K562 (cell line): ENCODE measurements at regions not wholly inside any gene's neighbourhood (a gene's known extent, or its start where the extent isn't known, plus 50 kb on each side); places are given as distances from the start of the nearest gene placed in this dataset.

Experiments
- ATAC-seq: fragments of 200-7000 bp; cut with Tn5 transposase; 3 replicates; pipeline ENCODE4 v1.9.1; 2020; ENCODE audit warnings: moderate library complexity
- BruUV-seq: library from RNA; stranded (reverse); fragments of 400-500 nt; replicated peaks from 2 replicates; lab custom pipeline; 2021; lab: Mats Ljungman, UMichigan
- CTCF ChIA-PET: fragments of 300-600 bp; formaldehyde crosslinking; extraction: SDS; loops from one replicate; lab custom pipeline; 2021; ENCODE audit warnings: low intra/inter-chr PET ratio; lab: Yijun Ruan, JAX
- POLR2A ChIA-PET: fragments of 300-600, 350-650 bp; sonication (Branson Sonifier 250); formaldehyde crosslinking; extraction: SDS; loops from one replicate; lab custom pipeline; 2021; ENCODE audit warnings: antibody characterized with exemption, inconsistent platforms; lab: Yijun Ruan, JAX
- DNase-seq, 4 experiments: peaks; one replicate each; pipeline versions ENCODE4 v3.0.0 to v3.0.0-alpha.2; 2011 to 2018; ENCODE audit warnings: low spot score in 3 of 4, mixed read lengths in 3 of 4; ENCODE audit errors: extremely low read depth in 1 of 4
- FAIRE-seq: peaks from 2 replicates; lab custom pipeline; 2011; peaks lifted over from hg19 to GRCh38; lab: Jason Lieb, UNC
- H2AFZ ChIP-seq: 2 replicates; pipeline ENCODE4 v1.6.0; 2011; ENCODE audit warnings: low read depth, low read length, control low read depth, inconsistent platforms
- H3K27ac ChIP-seq: fragments of 200-600 bp; 3 replicates; pipeline ENCODE4 v1.8.0; 2011; ENCODE audit warnings: low read depth, mild to moderate bottlenecking, control low read depth, inconsistent platforms, low read length, moderate library complexity, mixed read lengths; ENCODE audit errors: extremely low read depth
- H3K27me3 ChIP-seq, 2 experiments: fragments of 300-600 bp in 1 of 2; 2 replicates in 1 of 2; 3 replicates in 1 of 2; pipeline versions ENCODE4 v1.6.0 to v1.8.0; 2011; ENCODE audit warnings: inconsistent platforms in 2 of 2, low read length in 2 of 2, mild to moderate bottlenecking in 1 of 2, mixed read lengths in 1 of 2, moderate library complexity in 1 of 2; ENCODE audit not compliant: control insufficient read depth in 2 of 2, insufficient read depth in 2 of 2
- H3K36me3 ChIP-seq: fragments of 300-600 bp; 3 replicates; pipeline ENCODE4 v1.8.0; 2011; ENCODE audit warnings: mild to moderate bottlenecking, low read length, inconsistent platforms; ENCODE audit not compliant: control insufficient read depth, insufficient read depth
- H3K4me1 ChIP-seq, 2 experiments: fragments of 200-600 bp in 1 of 2; replicated peaks in 1 of 2; 2 replicates in 1 of 2; 3 replicates in 1 of 2; pipeline versions ENCODE4 v1.5.1 to v1.8.0; 2011; ENCODE audit warnings: inconsistent platforms in 2 of 2, low read length in 2 of 2, mild to moderate bottlenecking in 1 of 2, mixed read lengths in 1 of 2, moderate library complexity in 1 of 2; ENCODE audit not compliant: control insufficient read depth in 2 of 2, insufficient read depth in 2 of 2
- H3K4me2 ChIP-seq: 2 replicates; pipeline ENCODE4 v1.6.1; 2011; ENCODE audit warnings: low read length, control low read depth, inconsistent platforms, mixed read lengths; ENCODE audit not compliant: insufficient read depth
- H3K4me3 ChIP-seq: fragments of 200-600 bp; sonication (generic), shearing (Covaris generic); 2 replicates; pipeline ENCODE4 v1.5.1; 2016; ENCODE audit warnings: control low read depth, inconsistent platforms
- H3K79me2 ChIP-seq: fragments of 200-600 bp; 3 replicates; pipeline ENCODE4 v1.8.0; 2011; ENCODE audit warnings: low read length, inconsistent platforms; ENCODE audit not compliant: control insufficient read depth, insufficient read depth
- H3K9ac ChIP-seq, 2 experiments: 2 replicates each; pipeline versions ENCODE4 v1.6.0 to v1.6.1; 2011; ENCODE audit warnings: low read depth in 2 of 2, low read length in 2 of 2, control low read depth in 1 of 2, inconsistent platforms in 1 of 2, mild to moderate bottlenecking in 1 of 2, mixed read lengths in 1 of 2; ENCODE audit not compliant: insufficient read depth in 1 of 2
- H3K9me1 ChIP-seq: one replicate; pipeline ENCODE4 v1.6.0; 2011; ENCODE audit warnings: inconsistent platforms, mild to moderate bottlenecking, low read length, moderate library complexity; ENCODE audit not compliant: control insufficient read depth, insufficient read depth
- H3K9me3 ChIP-seq: replicated peaks from 2 replicates; pipeline ENCODE4 v1.5.1; 2011; ENCODE audit warnings: low read depth, low read length, inconsistent platforms; ENCODE audit not compliant: control insufficient read depth, insufficient read depth
- H4K20me1 ChIP-seq: replicated peaks from 2 replicates; pipeline ENCODE4 v1.6.1; 2011; ENCODE audit warnings: low read length, inconsistent platforms, mixed read lengths; ENCODE audit not compliant: control insufficient read depth, insufficient read depth
- ARID1B ChIP-seq: fragments of 450-650 bp; IDR thresholded peaks from 2 replicates; pipeline ENCODE4 v1.6.1; 2016; ENCODE audit warnings: antibody characterized with exemption, mild to moderate bottlenecking, inconsistent platforms
- ARNT ChIP-seq, 2 experiments: fragments of 450-650 bp; IDR thresholded peaks; 2 replicates each; pipeline ENCODE4 v1.6.1; 2016; ENCODE audit warnings: mild to moderate bottlenecking in 1 of 2
- CCNT2 ChIP-seq: IDR thresholded peaks from 2 replicates; pipeline ENCODE4 v1.6.1; 2011; ENCODE audit warnings: borderline replicate concordance, low read depth, mild to moderate bottlenecking, moderate library complexity, mixed read lengths, low read length; ENCODE audit not compliant: insufficient read length; ENCODE audit errors: extremely low read depth
- CTBP1 ChIP-seq: fragments of 450-650 bp; IDR thresholded peaks from 2 replicates; pipeline ENCODE4 v1.6.1; 2016; ENCODE audit warnings: borderline replicate concordance
- CXXC5 ChIP-seq: fragments of 250-450 bp; sonication (Bioruptor Pico); IDR thresholded peaks from 2 replicates; pipeline ENCODE4 v1.8.0; 2022; ENCODE audit warnings: inconsistent platforms, mild to moderate bottlenecking, moderate library complexity
- ESRRB ChIP-seq: fragments of 250-450 bp; sonication (Bioruptor Pico); IDR thresholded peaks from 2 replicates; pipeline ENCODE4 v1.5.0; 2020; ENCODE audit warnings: mild to moderate bottlenecking, moderate library complexity, borderline replicate concordance
- HLTF ChIP-seq: fragments of 450-650 bp; IDR thresholded peaks from 2 replicates; pipeline ENCODE4 v1.6.1; 2016
- KDM5B ChIP-seq: fragments of 200-600 bp; sonication (generic); IDR thresholded peaks from 2 replicates; pipeline ENCODE4 v1.6.1; 2012; ENCODE audit warnings: low read depth, mild to moderate bottlenecking, moderate library complexity, low read length, control low read depth, inconsistent platforms; ENCODE audit not compliant: insufficient replicate concordance
- MCM2 ChIP-seq: fragments of 450-650 bp; IDR thresholded peaks from 2 replicates; pipeline ENCODE4 v1.6.1; 2017; ENCODE audit warnings: low read depth, mild to moderate bottlenecking
- NBN ChIP-seq: fragments of 450-650 bp; IDR thresholded peaks from 2 replicates; pipeline ENCODE4 v1.6.1; 2016; ENCODE audit warnings: low read depth, mild to moderate bottlenecking
- TARDBP ChIP-seq: fragments of 450-650 bp; IDR thresholded peaks from 2 replicates; pipeline ENCODE4 v1.6.1; 2016
- TCF7L2 ChIP-seq: fragments of 150-350 bp; IDR thresholded peaks from 2 replicates; pipeline ENCODE4 v1.6.1; 2016; ENCODE audit warnings: low read depth, mild to moderate bottlenecking, low read length, moderate library complexity
- ZNF143 ChIP-seq: sonication (generic); formaldehyde crosslinking; IDR thresholded peaks from 2 replicates; pipeline ENCODE4 v1.9.0; 2022; ENCODE audit warnings: mild to moderate bottlenecking, missing genetic modification reagents
- ZNF24 ChIP-seq: fragments of 450-650 bp; IDR thresholded peaks from 2 replicates; pipeline ENCODE4 v1.6.1; 2016
- ZNF274 ChIP-seq: IDR thresholded peaks from 2 replicates; pipeline ENCODE4 v1.6.1; 2011; ENCODE audit warnings: low read depth, mild to moderate bottlenecking, low read length, moderate library complexity, borderline replicate concordance
- ZZZ3 ChIP-seq: fragments of 450-650 bp; IDR thresholded peaks from 2 replicates; pipeline ENCODE4 v1.6.1; 2016; ENCODE audit warnings: antibody characterized with exemption, mild to moderate bottlenecking, moderate library complexity
- WGBS: fragments of 100-300 bp; shearing (Covaris generic); methylation state at CpG from one replicate; pipeline ENCODE4 v1.1.6; 2016; ENCODE audit warnings: low coverage, mixed read lengths; ENCODE audit not compliant: insufficient coverage; ENCODE audit errors: missing lambda C conversion rate; 5-methylcytosine and 5-hydroxymethylcytosine counted together
- in situ Hi-C: fragments of 300-500 bp; cut with MboI; formaldehyde crosslinking; loops from 4 replicates; pipeline ENCODE4 v1.15.0; 2018; ENCODE audit warnings: inconsistent platforms, mixed read lengths
- intact Hi-C: fragments of 100-400 bp; cut with micrococcal nuclease; formaldehyde crosslinking; loops from 2 replicates; pipeline ENCODE4 v1.14.2; 2022

DNA sequence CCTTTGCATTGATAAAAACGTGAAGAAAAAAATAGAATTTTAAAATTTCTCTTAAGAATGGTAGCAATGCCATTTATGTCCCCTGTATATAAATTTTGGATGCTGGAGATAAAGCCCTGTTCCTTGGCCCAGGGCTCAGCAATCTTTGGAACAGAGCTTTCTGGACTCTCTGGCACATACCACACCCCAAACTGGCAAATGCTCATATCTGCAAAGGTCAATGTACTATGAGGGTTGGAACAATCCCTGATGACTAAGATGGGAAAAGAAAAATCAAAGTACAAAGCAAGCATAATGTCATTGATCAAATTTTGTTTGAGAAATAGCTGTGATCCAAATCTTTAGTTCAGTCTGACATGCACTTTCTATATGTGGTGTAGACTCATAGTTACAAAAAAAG, 158.1 kb upstream of the HCRTR2 start:
- Histone ChIP-seq H3K9me1 (no peaks in the 10 kb centered on the region), H2AFZ (no peak overlapping the region), H3K36me3 (no peaks in the 10 kb centered on the region), H3K4me1 (no peaks in the 10 kb centered on the region), H3K27me3 (no peaks in the 10 kb centered on the region), H3K4me2 (no peak overlapping the region), H4K20me1 (no peaks in the 10 kb centered on the region), H3K9me3 (no peaks in the 10 kb centered on the region), H3K4me3 (no peak overlapping the region)
- intact Hi-C loops, result no loop called here
- POLR2A ChIA-PET, result no interaction called here
- in situ Hi-C loops, result no loop called here
- no peak for ATAC-seq
- BruUV-seq, result no TSS peak
- TF ChIP-seq CXXC5 (CRISPR knock-in tag) (no peak), ARID1B (no peak), CCNT2 (no peak), ZNF143 (no peak), TCF7L2 (no peak), NBN (no peak), ZNF274 (no peak), CTBP1 (no peak), TARDBP (no peak), HLTF (no peak), ZNF24 (no peak), KDM5B (no peak), ESRRB (CRISPR knock-in tag) (no peak), ZZZ3 (no peak), ARNT (IDR thresholded peaks at IDR 0.05) (no peak), MCM2 (no peak)
- TF ChIP-seq, all 486 proteins: peak for 0
- no peak for FAIRE-seq
- CTCF ChIA-PET, result no interaction called here
- Histone ChIP-seq H3K79me2 (no peaks in the 10 kb centered on the region), H3K9ac (no peak overlapping the region), H3K27ac (no peak overlapping the region)
- no peak for DNase-seq
- 0% methylated on average over 1 of the region's 1 CpG for WGBS
